Left lung (tissue), 4 donors: ENCODE measurements at regions not wholly inside any gene's neighbourhood (a gene's known extent, or its start where the extent isn't known, plus 50 kb on each side); places are given as distances from the start of the nearest gene placed in this dataset.

Experiments
- ATAC-seq: fragments of 200-7000 bp; cut with Tn5 transposase; one replicate; pipeline ENCODE4 v1.9.1; 2020; ENCODE audit warnings: moderate library complexity
- DNase-seq, 4 donors: peaks; one replicate each; pipeline ENCODE4 v3.0.0-alpha.2; 2013 to 2020
- H3K27ac ChIP-seq, 2 donors: fragments of 200-600 bp; sonication (generic) in 1 of 2; one replicate each; pipeline versions ENCODE4 v1.5.0 to v1.8.0; 2020 to 2021
- H3K27me3 ChIP-seq, 2 donors: fragments of 200-600 bp; sonication (generic) in 1 of 2; one replicate each; pipeline versions ENCODE4 v1.5.0 to v1.8.0; 2020 to 2021
- H3K36me3 ChIP-seq, 2 donors: fragments of 200-600 bp; sonication (generic) in 1 of 2; one replicate each; pipeline versions ENCODE4 v1.5.0 to v1.8.0; 2020 to 2021
- H3K4me1 ChIP-seq, 2 donors: fragments of 200-600 bp; one replicate each; pipeline ENCODE4 v1.8.0; 2021
- H3K4me3 ChIP-seq, 2 donors: fragments of 200-600 bp; sonication (generic) in 1 of 2; one replicate each; pipeline versions ENCODE4 v1.5.0 to v1.8.0; 2020 to 2021; ENCODE audit warnings: mild to moderate bottlenecking in 1 of 2
- H3K9me3 ChIP-seq, 2 donors: fragments of 200-600 bp; sonication (generic) in 1 of 2; one replicate each; pipeline versions ENCODE4 v1.5.0 to v1.8.0; 2020 to 2021
- intact Hi-C, 2 donors: fragments of 100-400 bp; cut with DNase I; formaldehyde crosslinking; loops; one replicate each; pipeline versions ENCODE4 v1.11.2 to v1.14.2; 2022
- TF ChIP-seq, protein P1 (sequence below), 2 donors: fragments of 200-600 bp; sonication (generic) in 1 of 2; IDR thresholded peaks; one replicate each; pipeline versions ENCODE4 v1.5.0 to v1.8.0; 2021; ENCODE audit warnings: antibody characterized with exemption in 2 of 2
- donor health status: DM: no; HTN: yes; CAD: no.
- donor health status: DM: no; HTN: no; CAD: no.

DNA sequence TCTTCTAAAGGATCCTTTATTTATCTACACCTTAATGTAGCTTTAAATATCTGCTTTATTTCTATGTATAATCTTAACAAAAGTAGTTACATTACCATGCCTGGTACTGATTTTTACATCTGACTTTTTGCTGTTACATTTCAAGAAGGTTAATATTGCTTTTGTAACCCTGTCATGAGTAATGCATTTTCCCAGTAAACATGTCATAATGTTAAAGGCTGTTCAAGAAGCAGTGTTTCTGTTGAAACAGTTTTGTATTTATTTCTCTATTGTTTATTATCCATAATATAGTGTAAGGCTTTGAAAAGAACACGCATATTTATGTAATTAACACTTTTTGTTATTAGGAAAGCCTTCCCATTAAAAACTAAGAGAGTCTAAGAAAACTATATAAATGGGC, 98.5 kb upstream of the SOX2 start:
- DNase-seq (no peak), ATAC-seq (no peak)
- H3K4me1 ChIP-seq, result no peaks in the 10 kb centered on the region
- no peaks in the 10 kb centered on the region for H3K27me3 ChIP-seq
- no peaks in the 10 kb centered on the region for H3K36me3 ChIP-seq
- H3K27ac ChIP-seq, result no peak overlapping the region
- H3K4me3 ChIP-seq, result no peak overlapping the region
- intact Hi-C loops, result no loop called here
- no peaks in the 10 kb centered on the region for H3K9me3 ChIP-seq
- TF ChIP-seq, protein P1, sequence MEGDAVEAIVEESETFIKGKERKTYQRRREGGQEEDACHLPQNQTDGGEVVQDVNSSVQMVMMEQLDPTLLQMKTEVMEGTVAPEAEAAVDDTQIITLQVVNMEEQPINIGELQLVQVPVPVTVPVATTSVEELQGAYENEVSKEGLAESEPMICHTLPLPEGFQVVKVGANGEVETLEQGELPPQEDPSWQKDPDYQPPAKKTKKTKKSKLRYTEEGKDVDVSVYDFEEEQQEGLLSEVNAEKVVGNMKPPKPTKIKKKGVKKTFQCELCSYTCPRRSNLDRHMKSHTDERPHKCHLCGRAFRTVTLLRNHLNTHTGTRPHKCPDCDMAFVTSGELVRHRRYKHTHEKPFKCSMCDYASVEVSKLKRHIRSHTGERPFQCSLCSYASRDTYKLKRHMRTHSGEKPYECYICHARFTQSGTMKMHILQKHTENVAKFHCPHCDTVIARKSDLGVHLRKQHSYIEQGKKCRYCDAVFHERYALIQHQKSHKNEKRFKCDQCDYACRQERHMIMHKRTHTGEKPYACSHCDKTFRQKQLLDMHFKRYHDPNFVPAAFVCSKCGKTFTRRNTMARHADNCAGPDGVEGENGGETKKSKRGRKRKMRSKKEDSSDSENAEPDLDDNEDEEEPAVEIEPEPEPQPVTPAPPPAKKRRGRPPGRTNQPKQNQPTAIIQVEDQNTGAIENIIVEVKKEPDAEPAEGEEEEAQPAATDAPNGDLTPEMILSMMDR (IDR thresholded peaks at IDR 0.05), result no peak

DNA sequence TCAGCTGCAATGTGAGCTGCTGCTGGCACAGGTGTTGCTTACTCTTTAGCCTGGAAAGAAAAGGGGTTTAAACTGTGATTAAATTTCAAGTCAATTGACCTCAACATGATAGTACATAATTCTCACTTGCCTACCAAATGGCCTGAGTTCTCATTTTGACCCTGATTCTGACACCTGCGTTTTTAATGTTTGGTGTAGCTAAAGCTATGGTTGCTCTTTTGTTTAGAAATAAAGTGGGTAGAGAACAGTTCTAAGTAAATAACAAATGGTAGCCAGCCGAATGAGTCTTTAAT, 100.8 kb upstream of the SOX2 start:
- Histone ChIP-seq H3K27ac (no peak overlapping the region), H3K4me1 (no peaks in the 10 kb centered on the region), H3K9me3 (no peaks in the 10 kb centered on the region), H3K36me3 (no peaks in the 10 kb centered on the region), H3K27me3 (no peaks in the 10 kb centered on the region), H3K4me3 (no peak overlapping the region)
- no peak for ATAC-seq
- intact Hi-C loops, result no loop called here
- TF ChIP-seq, protein P1 (IDR thresholded peaks at IDR 0.05), result no peak
- no peak for DNase-seq

DNA sequence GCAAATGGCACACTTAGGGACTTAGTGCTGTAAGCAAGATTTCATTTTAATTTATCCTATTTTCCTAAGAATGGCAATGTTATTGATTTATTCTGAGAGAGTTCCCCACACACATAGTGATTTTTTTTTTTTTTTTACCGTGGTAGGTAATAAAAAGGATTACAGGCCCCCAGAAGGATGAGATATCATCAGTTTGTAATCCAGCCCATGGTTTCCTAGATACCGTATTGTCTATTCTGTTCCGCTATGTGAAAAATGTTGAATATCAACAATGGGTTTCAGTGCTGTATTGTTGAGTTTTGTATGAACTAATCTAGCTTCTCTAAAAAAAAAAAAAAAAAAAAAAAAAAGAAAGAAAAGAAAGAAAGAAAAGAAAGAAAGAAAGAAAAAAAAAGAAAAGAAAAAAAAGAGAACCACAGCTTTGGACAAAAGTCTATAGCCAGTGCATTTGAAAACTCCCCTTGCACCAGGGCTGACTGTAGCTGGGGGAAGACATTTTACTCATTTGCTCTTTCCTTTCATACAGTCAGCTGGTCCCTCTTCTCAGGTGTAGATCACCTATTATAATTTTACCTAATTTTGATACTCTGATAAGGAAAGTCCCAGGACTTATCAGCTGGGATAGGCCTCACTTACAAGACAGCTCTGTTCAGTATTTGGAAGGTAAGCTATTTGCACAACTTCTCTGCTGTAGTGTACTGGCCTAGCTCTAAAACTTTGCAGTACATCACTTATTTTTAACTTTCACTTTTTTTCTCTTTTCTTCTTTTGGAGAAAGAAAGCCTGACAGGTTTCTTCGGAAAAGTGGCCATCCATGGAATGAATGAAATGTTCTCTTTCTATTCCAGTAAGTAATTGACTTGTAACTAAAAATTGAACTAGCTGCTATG, 101.4 kb upstream of the SOX2 start:
- intact Hi-C loops, result no loop called here
- no peak for ATAC-seq

DNA sequence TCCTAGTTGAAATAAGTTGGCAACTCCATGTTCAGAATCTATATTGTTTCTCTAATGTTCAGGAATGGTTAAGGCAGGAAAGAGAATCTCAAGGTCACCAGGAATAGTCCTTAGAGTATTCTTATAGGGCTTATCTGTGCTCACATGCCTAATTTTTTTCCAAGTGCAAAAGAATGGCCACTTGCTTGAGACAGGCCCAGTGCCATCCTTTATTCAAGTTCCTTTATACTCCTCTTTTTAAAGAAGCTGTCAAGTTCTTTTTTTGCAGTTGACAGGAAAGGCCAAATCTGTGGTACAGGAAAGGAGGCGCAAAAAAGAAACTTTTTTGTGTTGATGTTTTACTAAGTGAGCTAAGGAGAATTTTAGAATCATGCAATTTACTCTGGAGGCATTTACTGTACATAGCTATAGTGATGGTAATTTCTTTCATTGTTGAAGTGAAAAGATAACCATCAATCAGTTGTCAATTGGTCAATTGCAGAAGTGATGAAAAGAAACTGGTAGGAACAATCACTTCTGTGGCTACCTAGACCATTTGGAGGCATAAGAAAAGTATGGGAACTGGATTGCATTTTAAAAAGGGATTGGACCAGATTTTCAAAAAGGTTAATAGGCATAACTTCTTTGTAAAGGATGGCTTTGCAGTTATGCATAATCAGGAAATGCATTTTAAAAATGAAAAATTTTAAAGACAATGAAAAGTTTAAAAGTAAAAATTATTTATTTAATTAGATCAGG, 102.5 kb upstream of the SOX2 start:
- TF ChIP-seq, protein P1 (IDR thresholded peaks at IDR 0.05), result no peak
- intact Hi-C loops, result no loop called here
- Histone ChIP-seq H3K27ac (no peak overlapping the region), H3K36me3 (no peaks in the 10 kb centered on the region), H3K27me3 (no peaks in the 10 kb centered on the region), H3K4me3 (no peak overlapping the region), H3K9me3 (no peaks in the 10 kb centered on the region), H3K4me1 (no peaks in the 10 kb centered on the region)
- DNase-seq (no peak), ATAC-seq (no peak)

More for the DNA sequence above, 101.4 kb upstream of the SOX2 start:
- no peak overlapping the region for H3K4me3 ChIP-seq
- H3K27me3 ChIP-seq, result no peaks in the 10 kb centered on the region
- no peak for DNase-seq
- H3K4me1 ChIP-seq, result no peaks in the 10 kb centered on the region
- no peaks in the 10 kb centered on the region for H3K36me3 ChIP-seq
- no peaks in the 10 kb centered on the region for H3K9me3 ChIP-seq
- TF ChIP-seq, protein P1 (IDR thresholded peaks at IDR 0.05), result no peak
- no peak overlapping the region for H3K27ac ChIP-seq

DNA sequence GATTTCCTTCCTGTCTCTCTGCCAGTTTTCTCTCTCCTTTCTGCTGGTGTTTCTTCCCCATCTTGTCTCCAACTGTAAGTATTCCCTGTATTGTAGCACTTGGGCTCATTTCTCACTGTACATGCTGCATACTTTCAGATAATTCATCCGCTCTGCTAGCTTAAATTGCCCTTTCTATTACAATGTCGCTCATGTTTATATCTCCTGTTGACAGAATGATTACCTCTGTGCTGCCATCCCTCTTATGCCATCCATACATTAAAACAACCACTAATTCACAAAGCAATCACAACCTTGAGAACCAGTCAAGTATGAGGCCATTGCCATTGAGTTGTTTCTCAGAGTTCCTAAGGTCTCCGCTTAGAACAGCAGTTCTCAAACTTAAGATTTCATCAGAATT, 107.5 kb upstream of the SOX2 start:
- intact Hi-C loops, result no loop called here
- Histone ChIP-seq H3K4me3 (no peak overlapping the region), H3K27ac (no peak overlapping the region), H3K9me3 (no peaks in the 10 kb centered on the region), H3K4me1 (no peaks in the 10 kb centered on the region), H3K36me3 (no peaks in the 10 kb centered on the region), H3K27me3 (no peaks in the 10 kb centered on the region)
- no peak for ATAC-seq
- DNase-seq, result no peak
- TF ChIP-seq, protein P1 (IDR thresholded peaks at IDR 0.05), result no peak
